ENCODE measurements at regions not wholly inside any gene's neighbourhood (a gene's known extent, or its start where the extent isn't known, plus 50 kb on each side); places are given as distances from the start of the nearest gene placed in this dataset.
"Not testable (repeated sequence)": the region's sequence is repeated elsewhere in the genome, so short reads cannot be mapped to it uniquely, and the experiment has no call there.

DNA sequence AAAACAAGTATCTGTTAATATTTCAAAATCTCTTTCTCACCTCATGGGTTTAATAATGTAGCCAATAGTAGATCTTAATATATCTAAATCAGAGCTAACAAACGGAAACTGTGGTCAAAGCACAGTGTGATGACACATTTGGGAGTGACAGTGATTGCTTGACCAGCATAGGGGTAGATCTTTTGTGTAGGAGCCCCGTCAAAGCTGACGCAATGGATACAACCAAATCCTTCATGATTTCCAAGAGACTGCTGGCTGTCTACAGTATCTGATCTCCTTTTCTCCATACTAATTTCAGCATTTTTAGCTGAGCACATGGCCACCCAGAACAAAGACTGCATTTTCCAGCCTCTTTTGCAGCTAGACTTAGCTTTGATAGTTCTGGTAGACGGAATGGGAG lies 299.3 kb upstream of the ECI2 start:
- DNase-seq (ENCODE audit: extremely low spot score): no peak
- TF ChIP-seq, protein P1, sequence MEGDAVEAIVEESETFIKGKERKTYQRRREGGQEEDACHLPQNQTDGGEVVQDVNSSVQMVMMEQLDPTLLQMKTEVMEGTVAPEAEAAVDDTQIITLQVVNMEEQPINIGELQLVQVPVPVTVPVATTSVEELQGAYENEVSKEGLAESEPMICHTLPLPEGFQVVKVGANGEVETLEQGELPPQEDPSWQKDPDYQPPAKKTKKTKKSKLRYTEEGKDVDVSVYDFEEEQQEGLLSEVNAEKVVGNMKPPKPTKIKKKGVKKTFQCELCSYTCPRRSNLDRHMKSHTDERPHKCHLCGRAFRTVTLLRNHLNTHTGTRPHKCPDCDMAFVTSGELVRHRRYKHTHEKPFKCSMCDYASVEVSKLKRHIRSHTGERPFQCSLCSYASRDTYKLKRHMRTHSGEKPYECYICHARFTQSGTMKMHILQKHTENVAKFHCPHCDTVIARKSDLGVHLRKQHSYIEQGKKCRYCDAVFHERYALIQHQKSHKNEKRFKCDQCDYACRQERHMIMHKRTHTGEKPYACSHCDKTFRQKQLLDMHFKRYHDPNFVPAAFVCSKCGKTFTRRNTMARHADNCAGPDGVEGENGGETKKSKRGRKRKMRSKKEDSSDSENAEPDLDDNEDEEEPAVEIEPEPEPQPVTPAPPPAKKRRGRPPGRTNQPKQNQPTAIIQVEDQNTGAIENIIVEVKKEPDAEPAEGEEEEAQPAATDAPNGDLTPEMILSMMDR (IDR thresholded peaks at IDR 0.05; ENCODE audit: control extremely low read depth, extremely low read depth, low read depth, missing control alignments): no peak
- POLR2A ChIA-PET: no interaction called here
- CTCF ChIA-PET: interaction anchor here (1.2 kb wide), 1 partner anchor 11 kb away, joined by 3 read pairs; no protein-coding TSS in a partner anchor

DNA sequence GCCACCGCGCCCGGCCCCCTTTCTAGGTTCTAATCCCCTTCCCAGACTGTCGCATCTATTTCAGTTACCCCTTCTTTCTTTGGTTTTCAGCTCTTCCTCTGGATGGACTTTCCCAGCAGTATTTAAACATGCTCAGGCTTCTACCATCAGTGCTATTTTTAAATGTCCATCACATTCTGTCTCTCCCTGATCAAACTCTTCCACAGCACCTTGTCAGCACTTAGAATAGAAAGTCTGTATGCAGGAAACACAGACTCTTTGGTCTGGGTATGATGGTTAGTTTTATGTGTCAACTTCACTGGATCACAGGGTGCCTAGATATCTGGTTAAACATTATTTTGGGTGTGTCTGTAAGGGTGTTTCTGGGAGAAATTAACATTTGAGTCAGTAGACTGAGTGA lies 297.8 kb upstream of the ECI2 start:
- ChIA-PET CTCF (no interaction called here), POLR2A (no interaction called here)
- TF ChIP-seq, protein P1 (IDR thresholded peaks at IDR 0.05; ENCODE audit: control extremely low read depth, extremely low read depth, low read depth, missing control alignments): no peak
- no peak for DNase-seq (ENCODE audit: extremely low spot score)

DNA sequence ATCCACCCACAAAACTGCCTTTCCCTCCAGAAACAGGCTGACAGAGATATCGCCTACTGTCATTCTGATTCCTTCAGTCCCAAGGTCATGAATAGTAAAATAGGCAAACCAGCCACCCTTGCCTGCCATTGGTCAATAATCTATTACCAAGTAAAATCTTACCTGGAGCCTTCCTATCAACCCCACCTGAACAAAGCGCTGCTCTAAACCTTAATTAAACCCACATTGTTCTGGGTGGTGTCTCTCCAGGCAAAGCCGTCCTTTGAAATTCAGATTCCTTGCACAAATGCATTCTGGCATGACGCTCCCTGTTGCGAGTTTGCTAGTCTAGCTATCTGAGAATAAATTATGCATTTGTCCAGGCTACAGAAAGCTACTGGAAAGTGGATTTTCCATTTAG lies 291.6 kb upstream of the ECI2 start:
- TF ChIP-seq, protein P1 (IDR thresholded peaks at IDR 0.05; ENCODE audit: control extremely low read depth, extremely low read depth, low read depth, missing control alignments): no peak
- DNase-seq (ENCODE audit: extremely low spot score): no peak
- POLR2A ChIA-PET: no interaction called here
- CTCF ChIA-PET: no interaction called here

DNA sequence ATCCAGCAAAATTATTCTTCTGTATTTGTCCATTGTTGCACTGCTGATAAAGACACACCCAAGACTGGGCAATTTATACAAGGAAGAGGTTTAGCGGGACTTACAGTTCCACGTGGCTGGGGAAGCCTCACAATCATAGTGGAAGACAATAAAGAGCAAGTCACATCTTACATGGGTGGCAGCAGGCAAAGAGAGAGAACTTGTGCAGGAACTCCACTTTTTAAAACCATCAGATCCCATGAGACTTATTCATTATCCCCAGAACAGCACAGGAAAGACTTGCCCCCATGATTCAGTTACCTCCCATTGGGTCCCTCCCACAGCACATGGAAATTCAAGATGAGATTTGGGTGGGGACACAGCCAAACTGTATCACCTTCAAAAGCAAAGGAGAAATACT lies 286.5 kb upstream of the ECI2 start:
- TF ChIP-seq, protein P1 (IDR thresholded peaks at IDR 0.05; ENCODE audit: control extremely low read depth, extremely low read depth, low read depth, missing control alignments): no peak
- DNase-seq (ENCODE audit: extremely low spot score): no peak
- ChIA-PET POLR2A (no interaction called here), CTCF (no interaction called here)

DNA sequence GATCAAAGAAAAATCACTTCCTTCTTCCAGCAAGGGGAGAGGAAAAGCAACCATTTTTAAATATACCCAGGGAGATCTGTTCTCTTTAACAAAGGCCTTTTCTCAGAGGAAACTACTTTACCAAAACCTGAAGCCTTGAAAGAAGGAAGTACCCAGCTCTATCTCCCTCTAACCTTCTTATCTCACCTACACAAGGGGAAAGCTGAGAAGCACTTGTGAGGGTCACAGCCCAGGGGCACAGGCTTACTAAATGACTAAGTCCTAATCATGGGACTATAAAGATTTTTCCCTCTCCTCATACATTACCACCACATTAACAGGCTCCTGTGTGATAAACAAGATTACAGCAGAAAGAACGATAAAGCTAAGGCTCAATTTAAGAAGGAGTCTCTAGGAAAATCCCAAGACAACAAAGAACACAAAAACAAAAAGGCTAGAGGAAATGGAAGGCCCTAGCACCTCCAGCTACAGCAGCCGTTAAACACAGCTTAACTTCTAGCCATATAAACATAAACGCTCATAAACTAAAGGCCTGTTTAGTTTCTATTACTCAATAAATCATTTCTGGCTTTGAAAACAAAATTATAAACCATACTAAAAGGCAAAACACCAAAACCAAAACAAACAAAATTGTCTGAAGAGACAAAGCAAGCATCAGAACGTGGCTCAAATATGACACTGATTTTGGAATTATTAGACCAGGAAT lies 284.9 kb upstream of the ECI2 start:
- POLR2A ChIA-PET: no interaction called here
- TF ChIP-seq, protein P1 (IDR thresholded peaks at IDR 0.05; ENCODE audit: control extremely low read depth, extremely low read depth, low read depth, missing control alignments): no peak
- CTCF ChIA-PET: no interaction called here
- no peak for DNase-seq (ENCODE audit: extremely low spot score)

DNA sequence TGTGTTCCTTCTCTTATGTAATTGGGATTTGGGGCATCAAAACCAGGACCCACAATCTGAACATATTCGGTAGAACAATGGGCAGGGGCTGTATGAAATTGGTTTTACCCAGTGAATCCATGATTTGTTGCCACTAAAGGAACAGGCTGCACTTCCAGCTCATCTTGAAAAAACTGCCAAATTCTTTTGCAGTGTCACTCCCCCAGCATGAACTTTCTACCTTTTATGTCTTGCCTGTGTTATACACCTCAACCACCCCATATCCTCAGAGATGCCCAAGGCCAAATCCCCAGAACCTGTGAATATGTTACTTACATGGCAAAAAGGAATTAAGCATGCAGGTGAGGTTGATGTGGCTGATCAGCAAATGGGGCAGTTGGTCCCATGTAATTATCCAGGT lies 280.2 kb upstream of the ECI2 start:
- POLR2A ChIA-PET: no interaction called here
- CTCF ChIA-PET: no interaction called here
- TF ChIP-seq, protein P1 (IDR thresholded peaks at IDR 0.05; ENCODE audit: control extremely low read depth, extremely low read depth, low read depth, missing control alignments): no peak
- DNase-seq (ENCODE audit: extremely low spot score): no peak

DNA sequence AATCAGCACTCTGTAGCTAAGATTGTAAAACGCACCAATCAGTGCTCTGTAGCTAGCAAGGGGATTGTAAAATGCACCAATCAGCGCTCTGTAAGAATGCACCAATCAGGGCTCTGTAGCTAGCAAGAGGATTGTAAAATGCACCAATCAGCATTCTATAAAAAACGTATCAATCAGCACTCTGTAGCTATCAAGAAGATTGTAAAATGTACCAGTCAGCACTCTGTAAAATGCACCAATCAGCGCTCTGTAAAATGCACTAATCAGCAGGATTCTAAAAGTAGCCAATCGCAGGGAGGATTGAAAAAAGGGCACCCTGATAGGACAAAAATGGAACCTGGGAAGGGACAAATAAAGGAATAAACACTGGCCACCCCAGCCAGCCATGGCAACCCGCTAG lies 278.7 kb upstream of the ECI2 start:
- POLR2A ChIA-PET; CTCF ChIA-PET; DNase-seq (ENCODE audit: extremely low spot score): not testable (repeated sequence)

All from GM10248 (cell line).